Loucy (cell line): ENCODE measurements at regions not wholly inside any gene's neighbourhood (a gene's known extent, or its start where the extent isn't known, plus 50 kb on each side); places are given as distances from the start of the nearest gene placed in this dataset.

Experiments
- CTCF ChIP-seq: fragments of 200-600 bp; sonication (generic); conservative IDR thresholded peaks from 2 replicates; pipeline ENCODE4 v1.5.1; 2014; ENCODE audit warnings: mild to moderate bottlenecking, antibody characterized with exemption, low read length
- EZH2phosphoT487 ChIP-seq: fragments of 200-600 bp; IDR thresholded peaks from 2 replicates; pipeline ENCODE4 v1.6.1; 2018; ENCODE audit warnings: antibody characterized with exemption, mild to moderate bottlenecking, moderate library complexity, borderline replicate concordance

- TF ChIP-seq CTCF (no peak), EZH2phosphoT487 (no peak)
Observed at GRCh38 chr12:105803292-105803691, 335.5 kb downstream of the NUAK1 start.
